Smooth muscle cell (in vitro differentiated cells): ENCODE measurements at regions not wholly inside any gene's neighbourhood (a gene's known extent, or its start where the extent isn't known, plus 50 kb on each side); places are given as distances from the start of the nearest gene placed in this dataset.

Source experiments
- DNase-seq: peaks from one replicate; lab custom pipeline; 2025; ENCODE audit not compliant: unreplicated experiment; lab: John Stamatoyannopoulos, UW
- H2AFZ ChIP-seq: fragments of 200-600 bp; sonication (generic); 2 replicates; pipeline ENCODE4 v1.6.0; 2016; ENCODE audit warnings: antibody characterized with exemption, low read depth, mild to moderate bottlenecking
- H3F3A ChIP-seq: fragments of 200-600 bp; sonication (generic); 2 replicates; pipeline ENCODE4 v1.6.0; 2017; ENCODE audit warnings: antibody characterized with exemption, low read depth
- H3K27ac ChIP-seq: fragments of 200-600 bp; sonication (generic); 2 replicates; pipeline ENCODE4 v1.5.1; 2016; ENCODE audit warnings: low read depth, mild to moderate bottlenecking
- H3K27me3 ChIP-seq: fragments of 200-600 bp; sonication (generic); 2 replicates; pipeline ENCODE4 v1.6.1; 2016; ENCODE audit warnings: low read depth, mild to moderate bottlenecking
- H3K36me3 ChIP-seq: fragments of 200-600 bp; sonication (generic); 2 replicates; pipeline ENCODE4 v1.5.1; 2016; ENCODE audit warnings: low read depth
- H3K4me1 ChIP-seq: fragments of 200-600 bp; sonication (generic); 2 replicates; pipeline ENCODE4 v1.5.1; 2016; ENCODE audit warnings: low read depth
- H3K4me2 ChIP-seq: fragments of 200-600 bp; sonication (generic); 2 replicates; pipeline ENCODE4 v1.6.0; 2016; ENCODE audit warnings: mild to moderate bottlenecking
- H3K4me3 ChIP-seq: fragments of 200-600 bp; sonication (generic); 2 replicates; pipeline ENCODE4 v1.5.1; 2016; ENCODE audit warnings: mild to moderate bottlenecking
- H3K79me2 ChIP-seq: fragments of 200-600 bp; sonication (generic); 2 replicates; pipeline ENCODE4 v1.6.0; 2016; ENCODE audit warnings: low read depth, mild to moderate bottlenecking
- H3K9ac ChIP-seq: fragments of 200-600 bp; sonication (generic); 2 replicates; pipeline ENCODE4 v1.6.0; 2016; ENCODE audit warnings: low read depth
- H3K9me3 ChIP-seq: fragments of 200-600 bp; sonication (generic); replicated peaks from 2 replicates; pipeline ENCODE4 v1.5.1; 2016; ENCODE audit warnings: low read depth
- H4K20me1 ChIP-seq: fragments of 200-600 bp; sonication (generic); 2 replicates; pipeline ENCODE4 v1.6.0; 2016; ENCODE audit warnings: low read depth
- CTCF ChIP-seq: fragments of 200-600 bp; sonication (generic); IDR thresholded peaks from 2 replicates; pipeline ENCODE4 v1.5.1; 2017; ENCODE audit warnings: borderline replicate concordance, mild to moderate bottlenecking, antibody characterized with exemption; ENCODE audit not compliant: insufficient read depth, poor library complexity, severe bottlenecking
- WGBS: methylation state at CpG from one replicate; pipeline ENCODE4 v1.1.7; 2016; ENCODE audit warnings: low lambda C conversion rate; 5-methylcytosine and 5-hydroxymethylcytosine counted together

GRCh38 chr2:234630801-234631261 is 133.9 kb upstream of the ARL4C start:
- H2AFZ ChIP-seq = peak overlapping the region; percentile 52
- H3K4me2 ChIP-seq = peak overlapping the region; percentile 70
- peak overlapping the region; percentile 38 for H3K27ac ChIP-seq
- H3K27me3 ChIP-seq = no peaks in the 10 kb centered on the region
- H3K9ac ChIP-seq = no peak overlapping the region
- no peaks in the 10 kb centered on the region for H3K36me3 ChIP-seq
- H3K79me2 ChIP-seq = no peaks in the 10 kb centered on the region
- 9% methylated on average over 6 of the region's 6 CpGs for WGBS
- H3K9me3 ChIP-seq = no peaks in the 10 kb centered on the region
- H4K20me1 ChIP-seq = no peaks in the 10 kb centered on the region
- H3K4me1 ChIP-seq = peaks cover 26% of the 10 kb centered on the region
- DNase-seq = no peak
- TF ChIP-seq CTCF = no peak
- H3F3A ChIP-seq = peaks cover 12% of the 10 kb centered on the region
- no peak overlapping the region for H3K4me3 ChIP-seq

- H3K9me3 ChIP-seq = no peaks in the 10 kb centered on the region
- H4K20me1 ChIP-seq = no peaks in the 10 kb centered on the region
- TF ChIP-seq CTCF = no peak
- no peaks in the 10 kb centered on the region for H3K27me3 ChIP-seq
- peaks cover 12% of the 10 kb centered on the region for H3F3A ChIP-seq
- 25% methylated on average over 3 of the region's 3 CpGs for WGBS
- H3K4me3 ChIP-seq = no peak overlapping the region
- H3K4me1 ChIP-seq = peaks cover 26% of the 10 kb centered on the region
- no peak overlapping the region for H3K27ac ChIP-seq
- H3K36me3 ChIP-seq = no peaks in the 10 kb centered on the region
- H3K79me2 ChIP-seq = no peaks in the 10 kb centered on the region
- no peak overlapping the region for H2AFZ ChIP-seq
- H3K9ac ChIP-seq = no peak overlapping the region
- DNase-seq = no peak
- peak overlapping the region; percentile 70 for H3K4me2 ChIP-seq
These were observed 132.7 kb upstream of the ARL4C start for GRCh38 chr2:234629596-234629995.

GRCh38 chr2:234628953-234629352 is 132.1 kb upstream of the ARL4C start:
- no peaks in the 10 kb centered on the region for H3K9me3 ChIP-seq
- H2AFZ ChIP-seq = no peak overlapping the region
- 86% methylated on average over 5 of the region's 5 CpGs for WGBS
- H3K27ac ChIP-seq = no peak overlapping the region
- H3K79me2 ChIP-seq = no peaks in the 10 kb centered on the region
- TF ChIP-seq CTCF = no peak
- H3K27me3 ChIP-seq = no peaks in the 10 kb centered on the region
- H3K4me2 ChIP-seq = no peak overlapping the region
- H3K4me3 ChIP-seq = no peak overlapping the region
- no peak overlapping the region for H3K9ac ChIP-seq
- H3K36me3 ChIP-seq = no peaks in the 10 kb centered on the region
- H3F3A ChIP-seq = peaks cover 12% of the 10 kb centered on the region
- peaks cover 26% of the 10 kb centered on the region for H3K4me1 ChIP-seq
- DNase-seq = no peak
- no peaks in the 10 kb centered on the region for H4K20me1 ChIP-seq

GRCh38 chr2:234627308-234627707 is 130.4 kb upstream of the ARL4C start:
- 87% methylated on average over 2 of the region's 2 CpGs for WGBS
- no peak overlapping the region for H2AFZ ChIP-seq
- peaks cover 12% of the 10 kb centered on the region for H3F3A ChIP-seq
- no peak for DNase-seq
- no peak overlapping the region for H3K4me2 ChIP-seq
- no peak overlapping the region for H3K9ac ChIP-seq
- no peaks in the 10 kb centered on the region for H3K36me3 ChIP-seq
- H3K27ac ChIP-seq = no peak overlapping the region
- TF ChIP-seq CTCF = no peak
- H3K4me1 ChIP-seq = peaks cover 23% of the 10 kb centered on the region
- no peaks in the 10 kb centered on the region for H3K9me3 ChIP-seq
- H3K4me3 ChIP-seq = no peak overlapping the region
- no peaks in the 10 kb centered on the region for H3K79me2 ChIP-seq
- no peaks in the 10 kb centered on the region for H3K27me3 ChIP-seq
- H4K20me1 ChIP-seq = no peaks in the 10 kb centered on the region
